Breast epithelium (tissue), 4 donors: ENCODE measurements at regions not wholly inside any gene's neighbourhood (a gene's known extent, or its start where the extent isn't known, plus 50 kb on each side); places are given as distances from the start of the nearest gene placed in this dataset.

Experiments
- DNase-seq, 2 donors: peaks; one replicate each; pipeline ENCODE4 v3.0.0-alpha.2; 2019; ENCODE audit warnings: low spot score in 2 of 2
- H3K27ac ChIP-seq, 2 donors: fragments of 200-600 bp; sonication (generic) in 1 of 2; one replicate each; pipeline ENCODE4 v1.5.1; 2016 to 2019; ENCODE audit warnings: mild to moderate bottlenecking in 1 of 2
- H3K27me3 ChIP-seq, 2 donors: fragments of 200-600 bp; sonication (generic) in 1 of 2; one replicate each; pipeline versions ENCODE4 v1.5.1 to v1.6.0; 2017 to 2019; ENCODE audit warnings: control low read depth in 1 of 2, mild to moderate bottlenecking in 1 of 2
- H3K36me3 ChIP-seq: fragments of 200-600 bp; one replicate; pipeline ENCODE4 v1.5.1; 2019
- H3K4me1 ChIP-seq, 2 donors: fragments of 200-600 bp; sonication (generic); one replicate each; pipeline ENCODE4 v1.5.1; 2016 to 2019; ENCODE audit warnings: control low read depth in 1 of 2
- H3K4me3 ChIP-seq, 3 donors: fragments of 200-600 bp; sonication (generic); 1 replicate in 2 of 3; 2 replicates in 1 of 3; pipeline ENCODE4 v1.5.1; 2016 to 2019; ENCODE audit warnings: mild to moderate bottlenecking in 3 of 3, moderate library complexity in 2 of 3
- H3K9me3 ChIP-seq, 2 donors: fragments of 200-600 bp; sonication (generic) in 1 of 2; one replicate each; pipeline ENCODE4 v1.5.1; 2016 to 2019; ENCODE audit warnings: control low read depth in 1 of 2
- POLR2A ChIP-seq: fragments of 450-650 bp; IDR thresholded peaks from one replicate; pipeline ENCODE4 v1.6.1; 2016; ENCODE audit warnings: antibody characterized with exemption, mild to moderate bottlenecking, moderate library complexity
- POLR2AphosphoS5 ChIP-seq, 3 donors: sonication (generic); formaldehyde crosslinking; IDR thresholded peaks; one replicate each; pipeline ENCODE4 v1.6.1; 2017; ENCODE audit warnings: antibody characterized with exemption in 3 of 3
- intact Hi-C: fragments of 100-400 bp; cut with DNase I; formaldehyde crosslinking; loops from one replicate; pipeline ENCODE4 v1.15.1; 2023; ENCODE audit warnings: low total_unique reads
- TF ChIP-seq, protein P1 (sequence below), 3 donors: fragments of 450-650 bp; IDR thresholded peaks; one replicate each; pipeline ENCODE4 v1.5.1; 2016 to 2017; ENCODE audit warnings: antibody characterized with exemption in 3 of 3, mild to moderate bottlenecking in 3 of 3, moderate library complexity in 3 of 3

GRCh38 chr4:137432446-137433311 lies 99.6 kb downstream of the PCDH18 start:
- Histone ChIP-seq H3K36me3 (no peaks in the 10 kb centered on the region), H3K27ac (no peak overlapping the region), H3K27me3 (no peaks in the 10 kb centered on the region), H3K4me1 (no peaks in the 10 kb centered on the region), H3K9me3 (peaks cover 0 to 4% of the 10 kb centered on the region in 2 donors), H3K4me3 (peak overlapping the region in 1 of 3 donors; percentile 10)
- intact Hi-C loops, result no loop called here
- no peak for DNase-seq
- TF ChIP-seq, protein P1, sequence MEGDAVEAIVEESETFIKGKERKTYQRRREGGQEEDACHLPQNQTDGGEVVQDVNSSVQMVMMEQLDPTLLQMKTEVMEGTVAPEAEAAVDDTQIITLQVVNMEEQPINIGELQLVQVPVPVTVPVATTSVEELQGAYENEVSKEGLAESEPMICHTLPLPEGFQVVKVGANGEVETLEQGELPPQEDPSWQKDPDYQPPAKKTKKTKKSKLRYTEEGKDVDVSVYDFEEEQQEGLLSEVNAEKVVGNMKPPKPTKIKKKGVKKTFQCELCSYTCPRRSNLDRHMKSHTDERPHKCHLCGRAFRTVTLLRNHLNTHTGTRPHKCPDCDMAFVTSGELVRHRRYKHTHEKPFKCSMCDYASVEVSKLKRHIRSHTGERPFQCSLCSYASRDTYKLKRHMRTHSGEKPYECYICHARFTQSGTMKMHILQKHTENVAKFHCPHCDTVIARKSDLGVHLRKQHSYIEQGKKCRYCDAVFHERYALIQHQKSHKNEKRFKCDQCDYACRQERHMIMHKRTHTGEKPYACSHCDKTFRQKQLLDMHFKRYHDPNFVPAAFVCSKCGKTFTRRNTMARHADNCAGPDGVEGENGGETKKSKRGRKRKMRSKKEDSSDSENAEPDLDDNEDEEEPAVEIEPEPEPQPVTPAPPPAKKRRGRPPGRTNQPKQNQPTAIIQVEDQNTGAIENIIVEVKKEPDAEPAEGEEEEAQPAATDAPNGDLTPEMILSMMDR (IDR thresholded peaks at IDR 0.05), result no peak
- TF ChIP-seq POLR2AphosphoS5 (IDR thresholded peaks at IDR 0.05), result no peak
- TF ChIP-seq POLR2A, result no peak

- intact Hi-C loops, result no loop called here
- Histone ChIP-seq H3K27me3 (no peaks in the 10 kb centered on the region), H3K4me3 (no peak overlapping the region), H3K27ac (no peak overlapping the region), H3K4me1 (no peaks in the 10 kb centered on the region), H3K9me3 (peaks cover 0 to 4% of the 10 kb centered on the region in 2 donors), H3K36me3 (no peaks in the 10 kb centered on the region)
- DNase-seq, result no peak
- no peak for TF ChIP-seq POLR2AphosphoS5 (IDR thresholded peaks at IDR 0.05)
- no peak for TF ChIP-seq POLR2A
- TF ChIP-seq, protein P1 (IDR thresholded peaks at IDR 0.05), result no peak
Measured at GRCh38 chr4:137430171-137430570, 102.1 kb downstream of the PCDH18 start.

DNA sequence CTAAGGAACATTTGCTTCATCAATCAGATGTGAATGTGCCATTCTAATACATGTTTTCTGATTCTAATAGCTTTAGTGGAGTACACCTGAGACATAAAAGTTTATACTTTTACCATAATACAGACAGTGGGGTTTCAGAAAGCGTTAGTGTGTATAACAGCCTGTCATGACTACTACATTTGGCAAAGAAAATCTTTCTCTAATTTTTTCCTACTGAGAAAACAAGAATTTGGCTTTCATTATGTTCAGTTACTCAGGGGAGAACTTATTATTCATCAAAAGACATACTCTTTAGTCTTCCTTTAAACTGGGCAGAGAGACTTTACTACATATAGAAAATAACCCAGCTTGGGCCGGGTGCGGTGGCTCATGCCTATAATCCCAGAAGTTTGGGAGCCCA lies 104.9 kb downstream of the PCDH18 start:
- intact Hi-C loops, result no loop called here
- H3K9me3 ChIP-seq, result peaks cover 0 to 4% of the 10 kb centered on the region in 2 donors

GRCh38 chr4:137425281-137425680 lies 107.0 kb downstream of the PCDH18 start:
- intact Hi-C loops, result no loop called here
- Histone ChIP-seq H3K27me3 (no peaks in the 10 kb centered on the region), H3K9me3 (peaks cover 0 to 4% of the 10 kb centered on the region in 2 donors), H3K4me3 (no peak overlapping the region), H3K36me3 (no peaks in the 10 kb centered on the region), H3K4me1 (no peaks in the 10 kb centered on the region), H3K27ac (no peak overlapping the region)
- TF ChIP-seq, protein P1 (IDR thresholded peaks at IDR 0.05), result no peak
- TF ChIP-seq POLR2AphosphoS5 (IDR thresholded peaks at IDR 0.05), result no peak
- TF ChIP-seq POLR2A, result no peak
- no peak for DNase-seq

More for the DNA sequence above, 104.9 kb downstream of the PCDH18 start:
- TF ChIP-seq, protein P1 (IDR thresholded peaks at IDR 0.05), result no peak
- no peak for TF ChIP-seq POLR2A
- no peak for TF ChIP-seq POLR2AphosphoS5 (IDR thresholded peaks at IDR 0.05)
- H3K27ac ChIP-seq, result no peak overlapping the region
- no peak for DNase-seq
- H3K4me3 ChIP-seq, result no peak overlapping the region
- no peaks in the 10 kb centered on the region for H3K4me1 ChIP-seq
- H3K27me3 ChIP-seq, result no peaks in the 10 kb centered on the region
- no peaks in the 10 kb centered on the region for H3K36me3 ChIP-seq

GRCh38 chr4:137422666-137423065 lies 109.6 kb downstream of the PCDH18 start:
- Histone ChIP-seq H3K36me3 (no peaks in the 10 kb centered on the region), H3K4me1 (no peaks in the 10 kb centered on the region), H3K9me3 (peaks cover 0 to 4% of the 10 kb centered on the region in 2 donors), H3K4me3 (no peak overlapping the region), H3K27ac (no peak overlapping the region), H3K27me3 (no peaks in the 10 kb centered on the region)
- intact Hi-C loops, result no loop called here
- no peak for DNase-seq
- TF ChIP-seq, protein P1 (IDR thresholded peaks at IDR 0.05), result no peak
- TF ChIP-seq POLR2AphosphoS5 (IDR thresholded peaks at IDR 0.05) (no peak), POLR2A (no peak)
